ENCODE measurements at regions not wholly inside any gene's neighbourhood (a gene's known extent, or its start where the extent isn't known, plus 50 kb on each side); places are given as distances from the start of the nearest gene placed in this dataset.

DNA sequence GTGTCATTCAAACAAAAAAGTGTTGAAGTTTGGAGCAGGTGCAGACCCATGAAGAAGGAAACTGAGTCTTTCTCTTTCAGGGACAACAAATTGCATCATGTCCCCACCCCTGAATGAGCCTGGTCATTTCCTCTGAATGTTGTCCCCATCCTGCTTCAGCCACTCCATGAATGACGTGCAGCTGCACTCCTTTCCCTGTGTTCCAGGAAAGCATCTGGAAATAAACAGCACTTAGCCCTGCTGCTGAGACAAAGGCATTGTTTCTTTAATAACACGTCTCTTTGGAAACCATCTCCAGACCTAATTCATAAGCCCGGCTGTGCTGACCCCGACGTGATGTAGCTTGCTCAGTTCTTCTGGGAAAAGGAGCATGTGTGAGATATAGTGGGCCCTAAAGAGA, 682.3 kb downstream of the BRINP1 start:
- Histone ChIP-seq H2AK5ac (ENCODE audit: insufficient read length, low read length) (no peak overlapping the region), H3K9me3 (ENCODE audit: control insufficient read depth, low read depth, low read length) (no peaks in the 10 kb centered on the region), H3K79me1 (ENCODE audit: insufficient read depth, low read depth, low read length, poor library complexity, severe bottlenecking) (no peaks in the 10 kb centered on the region), H4K91ac (ENCODE audit: insufficient read length, low read depth, low read length) (no peak overlapping the region), H3K18ac (ENCODE audit: insufficient read length, low read depth, low read length) (no peak overlapping the region), H3K23me2 (ENCODE audit: insufficient read length, low read depth, low read length, poor library complexity, severe bottlenecking) (no peaks in the 10 kb centered on the region), H3K27ac (ENCODE audit: insufficient read length, low read depth, low read length) (no peak overlapping the region), H3K56ac (ENCODE audit: insufficient read length, low read depth, low read length) (no peak overlapping the region), H3K23ac (ENCODE audit: insufficient read length, low read depth, low read length) (no peak overlapping the region), H3K4ac (ENCODE audit: low read depth, low read length) (no peak overlapping the region), H4K8ac (replicated peaks; ENCODE audit: insufficient read length, low read depth, low read length) (no peak overlapping the region), H3K27me3 (ENCODE audit: insufficient read depth, low read length) (no peaks in the 10 kb centered on the region), H2AFZ (ENCODE audit: low read length) (no peak overlapping the region), H3K79me2 (ENCODE audit: insufficient read depth, low read length) (no peaks in the 10 kb centered on the region), H4K5ac (ENCODE audit: insufficient read length, low read depth, low read length) (no peak overlapping the region), H2BK20ac (ENCODE audit: low read depth, low read length, poor library complexity, severe bottlenecking) (no peak overlapping the region), H3K9ac (ENCODE audit: extremely low read depth, insufficient read length, low read length) (no peak overlapping the region), H3T11ph (ENCODE audit: low read length) (no peak overlapping the region), H3K14ac (ENCODE audit: insufficient read depth, low read length) (no peak overlapping the region), H3K4me1 (ENCODE audit: insufficient read depth, low read length) (no peaks in the 10 kb centered on the region; the same call in 1 of the 2 replicates), H3K4me2 (ENCODE audit: insufficient read depth, insufficient read length, low read length) (no peak overlapping the region), H2BK120ac (ENCODE audit: low read depth, low read length, poor library complexity, severe bottlenecking) (no peak overlapping the region), H4K20me1 (ENCODE audit: control insufficient read depth, insufficient read depth, insufficient read length) (no peaks in the 10 kb centered on the region), H2BK5ac (ENCODE audit: insufficient read length, low read length) (no peak overlapping the region), H2BK12ac (ENCODE audit: insufficient read length, low read depth, low read length) (no peak overlapping the region), H2BK15ac (ENCODE audit: low read depth, low read length) (no peak overlapping the region)
- Mint-ChIP-seq H3K36me3 (ENCODE audit: insufficient read depth in 1 of 3, low read depth in 3 of 3) (no peaks in the 10 kb centered on the region), H3K9me3 (no peaks in the 10 kb centered on the region; a peak in 1 of 5 replicates), H3K27me3 (ENCODE audit: low read depth) (no peaks in the 10 kb centered on the region), H3K4me1 (peaks cover 18% of the 10 kb centered on the region in 2 experiments), H3K4me3 (no peak overlapping the region), H3K27ac (no peak overlapping the region)
- no peak for TF ChIP-seq CTCF (conservative IDR thresholded peaks at IDR 0.05)
- no peak for DNase-seq
- no CpG with 5 or more reads among the region's 5 CpGs for WGBS (ENCODE audit: extremely low coverage, insufficient read length, low lambda C conversion rate)

Data from H9 (cell line).